SK-N-SH (cell line): ENCODE measurements at regions not wholly inside any gene's neighbourhood (a gene's known extent, or its start where the extent isn't known, plus 50 kb on each side); places are given as distances from the start of the nearest gene placed in this dataset.
A peak's percentile ranks its signal among the peaks of the same experiment; 100 is the strongest.

Experiments used
- CTCF ChIA-PET: fragments of 300-600, 350-600 bp; formaldehyde crosslinking; extraction: SDS; loops from one replicate; lab custom pipeline; 2021; lab: Yijun Ruan, JAX
- POLR2A ChIA-PET: fragments of 350-600 bp; sonication (Branson Sonifier 250); formaldehyde crosslinking; extraction: SDS; loops from one replicate; lab custom pipeline; 2020; ENCODE audit warnings: antibody characterized with exemption, inconsistent platforms; lab: Yijun Ruan, JAX
- DNase-seq: peaks from one replicate; pipeline ENCODE4 v3.0.0; 2012
- H2AFZ ChIP-seq: fragments of 200-600 bp; sonication (generic); 2 replicates; pipeline ENCODE4 v1.8.1; 2016; ENCODE audit warnings: antibody characterized with exemption, mild to moderate bottlenecking, low read depth
- H3F3A ChIP-seq: fragments of 200-600 bp; sonication (generic); replicated peaks from 2 replicates; pipeline ENCODE3; 2016; ENCODE audit warnings: antibody characterized with exemption, mild to moderate bottlenecking; ENCODE audit not compliant: insufficient read depth
- H3K27ac ChIP-seq, 2 experiments: fragments of 200-500 bp in 1 of 2; fragments of 200-600 bp in 1 of 2; sonication (Bioruptor generic) in 1 of 2; sonication (generic), shearing (Covaris generic) in 1 of 2; 2 replicates each; pipeline versions ENCODE4 v1.5.1 to v1.6.1; 2014 to 2016; ENCODE audit warnings: low read depth in 2 of 2, inconsistent platforms in 1 of 2, low read length in 1 of 2, mild to moderate bottlenecking in 1 of 2, mixed read lengths in 1 of 2
- H3K27me3 ChIP-seq: fragments of 200-600 bp; sonication (generic), shearing (Covaris generic); 2 replicates; pipeline ENCODE4 v1.6.1; 2016; ENCODE audit warnings: mixed run types; ENCODE audit not compliant: insufficient read depth
- H3K36me3 ChIP-seq, 2 experiments: fragments of 200-500 bp in 1 of 2; fragments of 200-600 bp in 1 of 2; sonication (Bioruptor generic) in 1 of 2; sonication (generic) in 1 of 2; replicated peaks in 1 of 2; 2 replicates each; pipeline versions ENCODE3 to v1.5.1; 2014 to 2016; ENCODE audit warnings: low read length in 1 of 2, mild to moderate bottlenecking in 1 of 2; ENCODE audit not compliant: insufficient read depth in 2 of 2, control insufficient read depth in 1 of 2
- H3K4me1 ChIP-seq, 2 experiments: fragments of 200-500 bp in 1 of 2; fragments of 200-600 bp in 1 of 2; sonication (Bioruptor generic) in 1 of 2; sonication (generic), shearing (Covaris generic) in 1 of 2; 2 replicates each; pipeline versions ENCODE4 v1.5.1 to v1.6.1; 2014 to 2016; ENCODE audit warnings: low read depth in 1 of 2, low read length in 1 of 2, mixed run types in 1 of 2; ENCODE audit not compliant: insufficient read depth in 2 of 2, control insufficient read depth in 1 of 2
- H3K4me2 ChIP-seq: fragments of 200-600 bp; sonication (generic), shearing (Covaris generic); 2 replicates; pipeline ENCODE4 v1.6.1; 2017; ENCODE audit warnings: mixed run types
- H3K4me3 ChIP-seq, 2 experiments: fragments of 200-500 bp in 1 of 2; fragments of 200-600 bp in 1 of 2; sonication (Bioruptor generic) in 1 of 2; sonication (generic), shearing (Covaris generic) in 1 of 2; 2 replicates each; pipeline versions ENCODE4 v1.5.1 to v1.8.1; 2014 to 2016; ENCODE audit warnings: low read depth in 2 of 2, inconsistent platforms in 1 of 2, low read length in 1 of 2, mild to moderate bottlenecking in 1 of 2, mixed read lengths in 1 of 2, moderate library complexity in 1 of 2
- H3K79me2 ChIP-seq: fragments of 200-600 bp; sonication (generic); 2 replicates; pipeline ENCODE4 v1.8.1; 2017; ENCODE audit warnings: mild to moderate bottlenecking; ENCODE audit not compliant: insufficient read depth
- H3K9ac ChIP-seq: fragments of 200-600 bp; sonication (generic); 2 replicates; pipeline ENCODE4 v1.6.1; 2017; ENCODE audit warnings: mixed run types
- H3K9me2 ChIP-seq: fragments of 200-600 bp; sonication (generic); 2 replicates; pipeline ENCODE4 v1.6.1; 2017; ENCODE audit warnings: mixed run types
- H3K9me3 ChIP-seq: fragments of 200-600 bp; sonication (generic); 2 replicates; pipeline ENCODE4 v1.6.1; 2017; ENCODE audit warnings: mixed run types, mild to moderate bottlenecking, moderate library complexity
- H4K20me1 ChIP-seq: fragments of 200-600 bp; sonication (generic); 2 replicates; pipeline ENCODE4 v1.6.1; 2017; ENCODE audit warnings: mild to moderate bottlenecking, mixed run types; ENCODE audit not compliant: insufficient read depth
- CTCF ChIP-seq: fragments of 200-600 bp; sonication (generic); IDR thresholded peaks from 2 replicates; pipeline ENCODE4 v1.6.1; 2017; ENCODE audit warnings: antibody characterized with exemption, mild to moderate bottlenecking, moderate library complexity
- EZH2phosphoT487 ChIP-seq: fragments of 200-600 bp; sonication (generic); IDR thresholded peaks from 2 replicates; pipeline ENCODE4 v1.6.1; 2017; ENCODE audit warnings: low read depth, mixed run types, mild to moderate bottlenecking, antibody characterized with exemption, moderate library complexity, borderline replicate concordance
- FOSL2 ChIP-seq: IDR thresholded peaks from 2 replicates; pipeline ENCODE4 v1.4.0; 2012; ENCODE audit warnings: low read depth, mild to moderate bottlenecking, moderate library complexity, borderline replicate concordance
- FOXJ3 ChIP-seq: sonication (generic); formaldehyde crosslinking; IDR thresholded peaks from 2 replicates; pipeline ENCODE4 v1.5.1; 2020; ENCODE audit warnings: mild to moderate bottlenecking, missing genetic modification reagents
- FOXM1 ChIP-seq: IDR thresholded peaks from 2 replicates; pipeline ENCODE4 v1.4.0; 2012; ENCODE audit warnings: low read depth, mild to moderate bottlenecking
- GATA2 ChIP-seq: sonication (generic); formaldehyde crosslinking; IDR thresholded peaks from 2 replicates; pipeline ENCODE4 v1.5.0; 2020; ENCODE audit warnings: mild to moderate bottlenecking, missing genetic modification reagents
- JUND ChIP-seq: IDR thresholded peaks from 2 replicates; pipeline ENCODE4 v1.4.0; 2012
- MAX ChIP-seq: IDR thresholded peaks from 2 replicates; pipeline ENCODE4 v1.4.0; 2012; ENCODE audit warnings: low read depth
- MXI1 ChIP-seq: IDR thresholded peaks from 2 replicates; pipeline ENCODE4 v1.6.1; 2012; ENCODE audit warnings: mild to moderate bottlenecking, low read depth, low read length, improper control_type of control experiment
- NFIC ChIP-seq: IDR thresholded peaks from 2 replicates; pipeline ENCODE4 v1.4.0; 2012; ENCODE audit warnings: borderline replicate concordance
- POLR2AphosphoS5 ChIP-seq: IDR thresholded peaks from 2 replicates; pipeline ENCODE4 v1.6.1; 2012; ENCODE audit warnings: low read depth, low read length
- RFX5 ChIP-seq: IDR thresholded peaks from 2 replicates; pipeline ENCODE4 v1.6.1; 2012; ENCODE audit warnings: mild to moderate bottlenecking, improper control_type of control experiment, low read length
- SIN3A ChIP-seq: IDR thresholded peaks from 2 replicates; pipeline ENCODE4 v1.6.1; 2012; ENCODE audit warnings: low read depth, mild to moderate bottlenecking, low read length, moderate library complexity, borderline replicate concordance
- SMC3 ChIP-seq: IDR thresholded peaks from 2 replicates; pipeline ENCODE4 v1.6.1; 2012; ENCODE audit warnings: low read depth, low read length, improper control_type of control experiment
- TEAD4 ChIP-seq: IDR thresholded peaks from 2 replicates; pipeline ENCODE4 v1.4.0; 2012; ENCODE audit warnings: mild to moderate bottlenecking, borderline replicate concordance; ENCODE audit not compliant: insufficient read depth
- ZBTB33 ChIP-seq: IDR thresholded peaks from 2 replicates; pipeline ENCODE4 v1.4.0; 2012; ENCODE audit warnings: low read depth, borderline replicate concordance
- WGBS: methylation state at CpG from one replicate; pipeline ENCODE4 v1.1.6; 2017; ENCODE audit warnings: low lambda C conversion rate; 5-methylcytosine and 5-hydroxymethylcytosine counted together

- DNase-seq = no peak
- Histone ChIP-seq H3K4me3 (no peak overlapping the region), H3K36me3 (peaks cover 0 to 5% of the 10 kb centered on the region in 2 experiments), H4K20me1 (no peaks in the 10 kb centered on the region), H3K4me1 (no peaks in the 10 kb centered on the region), H3K9me3 (no peaks in the 10 kb centered on the region), H3K27me3 (no peaks in the 10 kb centered on the region), H3F3A (peaks cover 13% of the 10 kb centered on the region), H3K9ac (no peak overlapping the region), H2AFZ (peak overlapping the region; percentile 10; the same call in 1 of the 2 replicates), H3K79me2 (no peaks in the 10 kb centered on the region), H3K27ac (peak overlapping the region in 1 of 2 experiments; percentile 45; a peak in 1 of 4 replicates), H3K4me2 (peak overlapping the region; percentile 25; the same call in 1 of the 2 replicates), H3K9me2 (no peaks in the 10 kb centered on the region)
- POLR2A ChIA-PET = no interaction called here
- no peak for TF ChIP-seq FOSL2
- CTCF ChIA-PET = no interaction called here
- WGBS = 0% methylated on average over 1 of the region's 1 CpG
These were observed 199.0 kb upstream of the DDX53 start for GRCh38 chrX:22800806-22801205.

GRCh38 chrX:22803353-22803752 lies 196.4 kb upstream of the DDX53 start:
- CTCF ChIA-PET = no interaction called here
- H3K79me2 ChIP-seq = no peaks in the 10 kb centered on the region
- TF ChIP-seq SIN3A = no peak
- TF ChIP-seq GATA2 (CRISPR knock-in tag) = no peak
- no peak for TF ChIP-seq POLR2AphosphoS5
- no peak for TF ChIP-seq FOXJ3
- no peak for TF ChIP-seq ZBTB33
- TF ChIP-seq FOXM1 = no peak
- no peak for TF ChIP-seq EZH2phosphoT487
- H3F3A ChIP-seq = peaks cover 13% of the 10 kb centered on the region
- no peak overlapping the region for H3K27ac ChIP-seq
- H4K20me1 ChIP-seq = no peaks in the 10 kb centered on the region
- DNase-seq = no peak
- WGBS = 7% methylated on average over 1 of the region's 1 CpG
- H3K9me2 ChIP-seq = no peaks in the 10 kb centered on the region
- no peak overlapping the region for H3K9ac ChIP-seq
- H3K9me3 ChIP-seq = no peaks in the 10 kb centered on the region
- H3K4me1 ChIP-seq = no peaks in the 10 kb centered on the region
- H3K4me3 ChIP-seq = no peak overlapping the region
- H2AFZ ChIP-seq = no peak overlapping the region
- no peak overlapping the region for H3K4me2 ChIP-seq
- POLR2A ChIA-PET = no interaction called here
- H3K27me3 ChIP-seq = no peaks in the 10 kb centered on the region
- peaks cover 0 to 5% of the 10 kb centered on the region in 2 experiments for H3K36me3 ChIP-seq

- H3K4me3 ChIP-seq = no peak overlapping the region
- no peak overlapping the region for H3K9ac ChIP-seq
- H3K4me1 ChIP-seq = no peaks in the 10 kb centered on the region
- POLR2A ChIA-PET = no interaction called here
- H2AFZ ChIP-seq = no peak overlapping the region
- H3K36me3 ChIP-seq = no peaks in the 10 kb centered on the region
- WGBS = 19% methylated on average over 2 of the region's 2 CpGs
- no peak overlapping the region for H3K27ac ChIP-seq
- H3K4me2 ChIP-seq = no peak overlapping the region
- H3K9me3 ChIP-seq = no peaks in the 10 kb centered on the region
- H3K79me2 ChIP-seq = no peaks in the 10 kb centered on the region
- H4K20me1 ChIP-seq = no peaks in the 10 kb centered on the region
- no peaks in the 10 kb centered on the region for H3F3A ChIP-seq
- DNase-seq = no peak
- CTCF ChIA-PET = no interaction called here
- no peaks in the 10 kb centered on the region for H3K9me2 ChIP-seq
- H3K27me3 ChIP-seq = no peaks in the 10 kb centered on the region
- TF ChIP-seq SMC3 = no peak
- TF ChIP-seq ZBTB33 = no peak
- no peak for TF ChIP-seq RFX5
- TF ChIP-seq MAX = no peak
- no peak for TF ChIP-seq JUND
- TF ChIP-seq MXI1 = no peak
- no peak for TF ChIP-seq FOXM1
- TF ChIP-seq NFIC = no peak
- no peak for TF ChIP-seq CTCF
- no peak for TF ChIP-seq TEAD4
These were observed 188.9 kb upstream of the DDX53 start for GRCh38 chrX:22810876-22811275.
